Spleen (tissue), 11 donors: ENCODE measurements at regions not wholly inside any gene's neighbourhood (a gene's known extent, or its start where the extent isn't known, plus 50 kb on each side); places are given as distances from the start of the nearest gene placed in this dataset.

Experiments used
- DNase-seq: peaks from one replicate; pipeline ENCODE4 v3.0.0-alpha.2; 2020
- H3K27ac ChIP-seq, 8 donors: fragments of 200-600 bp; sonication (generic) in 7 of 8; 1 replicate in 4 of 8; 2 replicates in 4 of 8; pipeline versions ENCODE4 v1.5.0 to v1.8.0; 2016 to 2021; ENCODE audit warnings: inconsistent platforms in 4 of 8, mild to moderate bottlenecking in 4 of 8, moderate library complexity in 1 of 8
- H3K27me3 ChIP-seq, 7 donors: fragments of 200-600 bp; sonication (generic) in 6 of 7; replicated peaks in 1 of 7; 1 replicate in 4 of 7; 2 replicates in 3 of 7; pipeline versions ENCODE4 v1.5.0 to v1.8.0; 2016 to 2021; ENCODE audit warnings: inconsistent platforms in 3 of 7, mild to moderate bottlenecking in 1 of 7
- H3K36me3 ChIP-seq, 6 donors: fragments of 200-600 bp; sonication (generic) in 5 of 6; 1 replicate in 4 of 6; 2 replicates in 2 of 6; pipeline versions ENCODE4 v1.5.0 to v1.8.0; 2016 to 2021; ENCODE audit warnings: inconsistent platforms in 2 of 6
- H3K4me1 ChIP-seq, 6 donors: fragments of 200-600 bp; sonication (generic) in 5 of 6; 1 replicate in 3 of 6; 2 replicates in 3 of 6; pipeline versions ENCODE4 v1.5.0 to v1.8.0; 2016 to 2021; ENCODE audit warnings: inconsistent platforms in 3 of 6
- H3K4me3 ChIP-seq, 8 donors: fragments of 200-600 bp; sonication (generic) in 7 of 8; 1 replicate in 4 of 8; 2 replicates in 4 of 8; pipeline versions ENCODE4 v1.5.0 to v1.8.0; 2016 to 2021; ENCODE audit warnings: inconsistent platforms in 4 of 8, mild to moderate bottlenecking in 4 of 8, moderate library complexity in 2 of 8
- H3K9me3 ChIP-seq, 8 donors: fragments of 200-600 bp; sonication (generic) in 7 of 8; 1 replicate in 4 of 8; 2 replicates in 4 of 8; pipeline versions ENCODE4 v1.5.0 to v1.8.0; 2016 to 2021; ENCODE audit warnings: inconsistent platforms in 4 of 8
- CTCF ChIP-seq, 11 experiments: fragments of 200-600 bp in 7 of 11; fragments of 450-650 bp in 4 of 11; sonication (generic) in 4 of 11; IDR thresholded peaks in 8 of 11; conservative IDR thresholded peaks in 3 of 11; 1 replicate in 7 of 11; 2 replicates in 4 of 11; pipeline versions ENCODE4 v1.4.0 to v1.8.0; 2016 to 2021; ENCODE audit warnings: antibody characterized with exemption in 11 of 11, inconsistent platforms in 4 of 11, mild to moderate bottlenecking in 1 of 11
- POLR2A ChIP-seq, 3 donors: fragments of 450-650 bp; IDR thresholded peaks; one replicate each; pipeline ENCODE4 v1.5.1; 2017; ENCODE audit warnings: antibody characterized with exemption in 3 of 3, mild to moderate bottlenecking in 1 of 3
- POLR2AphosphoS5 ChIP-seq, 3 donors: sonication (generic); formaldehyde crosslinking; IDR thresholded peaks; one replicate each; pipeline ENCODE4 v1.5.1; 2017; ENCODE audit warnings: antibody characterized with exemption in 3 of 3
- WGBS, 5 donors: extraction: QIAGEN DNeasy Blood & Tissue Kit in 3 of 5; methylation state at CpG; one replicate each; pipeline versions ENCODE4 v1.1.5 to v1.1.7; 2013 to 2018; 5-methylcytosine and 5-hydroxymethylcytosine counted together
- intact Hi-C: fragments of 100-400 bp; cut with DNase I; formaldehyde crosslinking; loops from one replicate; pipeline ENCODE4 v1.15.0; 2023; ENCODE audit warnings: low total_unique reads
- donor health status: healthy with polysubstance abuse.
- donor health status: DM: no; HTN: no; CAD: no; lungs with moderate emphysema.
- donor health status: DM: no; HTN: no; CAD: no.
- donor health status: Bipolar disorder and iron deficiency.
- donor health status: healthy.
- donor health status: DM: no; HTN: no; CAD: no.
- donor health status: DM: yes; HTN: yes; CAD: no.

GRCh38 chr14:89576145-89576927, 159.3 kb upstream of the FOXN3 start:
- TF ChIP-seq POLR2A (IDR thresholded peaks at IDR 0.05) (no peak), CTCF (IDR thresholded peaks at IDR 0.05 in 8 of 11, conservative IDR thresholded peaks at IDR 0.05 in 3 of 11) (no peak), POLR2AphosphoS5 (IDR thresholded peaks at IDR 0.05) (no peak)
- Histone ChIP-seq H3K36me3 (peaks cover 0 to 30% (median 0%) of the 10 kb centered on the region in 6 donors), H3K27ac (peak overlapping the region in 1 of 8 donors; percentile 17), H3K4me1 (peaks cover 0 to 68% (median 23%) of the 10 kb centered on the region in 6 donors), H3K9me3 (no peaks in the 10 kb centered on the region), H3K4me3 (peak overlapping the region in 1 of 8 donors; percentile 11), H3K27me3 (no peaks in the 10 kb centered on the region)
- intact Hi-C loops: no loop called here
- no peak for DNase-seq
- WGBS, 5 donors: 83 to 92% (median 84%) methylated on average over 14 of the region's 14 CpGs

- Histone ChIP-seq H3K36me3 (peaks cover 0 to 21% (median 0%) of the 10 kb centered on the region in 6 donors), H3K27me3 (no peaks in the 10 kb centered on the region), H3K9me3 (no peaks in the 10 kb centered on the region), H3K4me1 (peaks cover 0 to 68% (median 23%) of the 10 kb centered on the region in 6 donors), H3K4me3 (no peak overlapping the region), H3K27ac (no peak overlapping the region)
- TF ChIP-seq POLR2A (IDR thresholded peaks at IDR 0.05) (no peak), CTCF (IDR thresholded peaks at IDR 0.05 in 8 of 11, conservative IDR thresholded peaks at IDR 0.05 in 3 of 11) (no peak), POLR2AphosphoS5 (IDR thresholded peaks at IDR 0.05) (no peak)
- DNase-seq: no peak
- intact Hi-C loops: no loop called here
- 83 to 90% (median 88%) methylated on average over 17 of the region's 17 CpGs for WGBS, 5 donors
Measured at GRCh38 chr14:89575386-89576061, 158.5 kb upstream of the FOXN3 start.

- Histone ChIP-seq H3K9me3 (no peaks in the 10 kb centered on the region), H3K36me3 (peaks cover 0 to 18% (median 0%) of the 10 kb centered on the region in 6 donors), H3K27ac (no peak overlapping the region), H3K4me3 (no peak overlapping the region), H3K4me1 (peaks cover 0 to 72% (median 23%) of the 10 kb centered on the region in 6 donors), H3K27me3 (no peaks in the 10 kb centered on the region)
- TF ChIP-seq POLR2A (IDR thresholded peaks at IDR 0.05) (no peak), POLR2AphosphoS5 (IDR thresholded peaks at IDR 0.05) (no peak), CTCF (IDR thresholded peaks at IDR 0.05 in 8 of 11, conservative IDR thresholded peaks at IDR 0.05 in 3 of 11) (no peak)
- 76 to 86% (median 78%) methylated on average over 4 of the region's 4 CpGs for WGBS, 5 donors
- DNase-seq: no peak
- intact Hi-C loops: no loop called here
Measured at GRCh38 chr14:89574420-89574819, 157.4 kb upstream of the FOXN3 start.

- peaks cover 0 to 70% (median 19%) of the 10 kb centered on the region in 6 donors for H3K4me1 ChIP-seq
- peaks cover 0 to 18% (median 0%) of the 10 kb centered on the region in 6 donors for H3K36me3 ChIP-seq
- DNase-seq: no peak
- intact Hi-C loops: no loop called here
- WGBS, 5 donors: 84 to 92% (median 92%) methylated on average over 3 of the region's 3 CpGs
- no peaks in the 10 kb centered on the region for H3K9me3 ChIP-seq
- TF ChIP-seq POLR2A (IDR thresholded peaks at IDR 0.05): no peak
- TF ChIP-seq POLR2AphosphoS5 (IDR thresholded peaks at IDR 0.05): no peak
- TF ChIP-seq CTCF (IDR thresholded peaks at IDR 0.05 in 8 of 11, conservative IDR thresholded peaks at IDR 0.05 in 3 of 11): no peak
- no peaks in the 10 kb centered on the region for H3K27me3 ChIP-seq
- no peak overlapping the region for H3K27ac ChIP-seq
- H3K4me3 ChIP-seq: no peak overlapping the region
Measured at GRCh38 chr14:89573399-89573657, 156.3 kb upstream of the FOXN3 start.
